Mesodermal cell (in vitro differentiated cells): ENCODE measurements at regions not wholly inside any gene's neighbourhood (a gene's known extent, or its start where the extent isn't known, plus 50 kb on each side); places are given as distances from the start of the nearest gene placed in this dataset.

Experiments
- H3K27ac ChIP-seq: 2 replicates; pipeline ENCODE4 v1.7.0; 2013; ENCODE audit warnings: mild to moderate bottlenecking, low read depth, low read length, moderate library complexity; ENCODE audit not compliant: severe bottlenecking
- H3K36me3 ChIP-seq: 2 replicates; pipeline ENCODE4 v1.7.1; 2013; ENCODE audit warnings: mild to moderate bottlenecking, low read length, moderate library complexity; ENCODE audit not compliant: control insufficient read depth, insufficient read depth
- H3K4me1 ChIP-seq: one replicate; pipeline ENCODE4 v1.7.1; 2013; ENCODE audit warnings: mild to moderate bottlenecking, low read length; ENCODE audit not compliant: insufficient read depth, control insufficient read depth, poor library complexity, severe bottlenecking
- H3K4me3 ChIP-seq: 2 replicates; pipeline ENCODE4 v1.7.0; 2013; ENCODE audit warnings: low read length, control low read depth, mild to moderate bottlenecking; ENCODE audit not compliant: insufficient read depth, poor library complexity, severe bottlenecking; ENCODE audit errors: extremely low read depth
- H3K9me3 ChIP-seq: 2 replicates; pipeline ENCODE4 v1.7.1; 2013; ENCODE audit warnings: mild to moderate bottlenecking, low read length, moderate library complexity; ENCODE audit not compliant: control insufficient read depth
- WGBS, 2 experiments: methylation state at CpG; one replicate each; pipeline ENCODE4 v1.1.5; 2013; ENCODE audit warnings: missing lambda C conversion rate in 2 of 2; ENCODE audit not compliant: insufficient coverage in 2 of 2; 5-methylcytosine and 5-hydroxymethylcytosine counted together

DNA sequence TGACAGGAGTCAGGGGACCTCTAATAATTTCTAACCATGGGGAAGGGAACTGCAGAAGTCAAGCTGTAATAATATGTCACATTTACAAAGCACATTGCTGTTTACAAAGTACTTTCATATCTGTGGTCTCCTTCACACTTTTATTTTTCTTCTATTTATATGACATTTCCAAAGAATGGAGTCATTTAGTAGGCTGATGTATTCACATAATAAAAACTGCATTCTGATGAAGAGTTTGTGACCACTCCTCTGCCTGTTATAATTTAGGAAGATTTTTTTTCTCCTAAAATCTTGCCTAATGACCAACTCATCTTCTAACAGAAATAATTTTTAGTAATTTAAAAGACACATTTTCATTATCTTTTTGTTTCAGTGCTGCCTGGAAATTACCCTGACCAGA is 272.2 kb upstream of the VEPH1 start:
- Histone ChIP-seq H3K36me3 (no peaks in the 10 kb centered on the region), H3K9me3 (no peaks in the 10 kb centered on the region), H3K4me3 (no peak overlapping the region), H3K27ac (no peak overlapping the region), H3K4me1 (no peaks in the 10 kb centered on the region)

DNA sequence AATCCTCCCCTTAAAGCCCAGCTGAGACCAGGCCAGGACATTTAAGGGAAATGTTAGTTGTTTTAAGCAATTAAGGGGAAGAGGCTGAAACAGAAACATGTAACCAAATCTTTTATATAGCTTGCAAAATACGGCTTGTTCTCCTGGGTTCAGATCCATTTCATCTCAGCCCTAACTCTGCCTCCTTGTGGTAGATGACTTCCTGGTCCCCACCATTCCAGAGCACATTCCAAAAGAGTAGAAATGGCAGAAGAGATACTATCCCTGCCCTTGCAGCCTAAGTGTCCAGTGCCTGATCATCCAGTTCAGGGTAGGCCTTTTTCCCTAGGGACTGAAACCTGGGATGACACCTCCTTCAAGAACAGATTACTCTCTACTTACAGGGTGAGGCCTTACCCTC is 266.2 kb upstream of the VEPH1 start:
- H3K4me3 ChIP-seq = no peak overlapping the region
- H3K9me3 ChIP-seq = no peaks in the 10 kb centered on the region
- no peaks in the 10 kb centered on the region for H3K4me1 ChIP-seq
- no peaks in the 10 kb centered on the region for H3K36me3 ChIP-seq
- no CpG with 5 or more reads among the region's 1 CpG for WGBS, 2 experiments
- H3K27ac ChIP-seq = no peak overlapping the region

DNA sequence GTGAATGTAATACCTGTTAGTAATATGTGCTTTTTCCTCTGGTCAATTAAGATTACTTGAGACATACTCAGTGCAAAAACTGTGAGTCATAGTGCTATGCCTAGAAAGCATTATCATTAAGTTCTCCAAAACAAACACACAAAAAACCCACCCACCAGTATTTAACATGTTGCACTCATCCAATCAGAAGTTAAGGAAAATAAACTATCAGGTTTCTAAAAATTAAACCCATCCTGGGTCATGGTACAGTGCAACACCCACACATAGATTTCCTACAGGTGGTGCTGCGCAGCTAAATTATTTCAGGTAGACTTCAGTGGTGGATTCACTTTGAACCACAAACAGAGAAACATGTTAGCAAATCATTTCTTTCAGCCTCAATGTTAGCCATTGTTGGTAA is 264.4 kb upstream of the VEPH1 start:
- WGBS, 2 experiments = no CpG with 5 or more reads among the region's 1 CpG
- Histone ChIP-seq H3K36me3 (no peaks in the 10 kb centered on the region), H3K27ac (no peak overlapping the region), H3K9me3 (no peaks in the 10 kb centered on the region), H3K4me3 (no peak overlapping the region), H3K4me1 (no peaks in the 10 kb centered on the region)

GRCh38 chr3:157763644-157764043 is 260.4 kb upstream of the VEPH1 start:
- no peak overlapping the region for H3K27ac ChIP-seq
- no peak overlapping the region for H3K4me3 ChIP-seq
- no peaks in the 10 kb centered on the region for H3K9me3 ChIP-seq
- H3K36me3 ChIP-seq = no peaks in the 10 kb centered on the region
- no peaks in the 10 kb centered on the region for H3K4me1 ChIP-seq

DNA sequence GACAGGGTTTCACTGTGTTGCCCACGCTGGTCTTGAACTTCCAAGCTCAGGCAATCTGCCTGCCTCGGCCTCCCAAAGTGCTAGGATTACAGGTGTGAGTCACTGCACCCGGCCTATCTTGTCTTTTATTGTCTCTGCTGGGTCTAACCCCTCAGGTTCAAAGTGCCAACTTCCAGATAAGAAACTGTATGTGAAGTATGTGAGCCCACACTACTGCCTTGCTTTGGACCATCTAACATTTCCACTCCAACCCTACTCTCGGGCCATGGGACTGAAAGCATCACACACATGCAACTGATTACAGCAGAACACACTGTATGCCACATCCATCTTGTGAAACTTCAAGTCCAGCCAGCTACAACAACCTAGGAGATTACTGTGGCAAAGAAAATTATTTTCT is 256.1 kb upstream of the VEPH1 start:
- Histone ChIP-seq H3K9me3 (no peaks in the 10 kb centered on the region), H3K36me3 (no peaks in the 10 kb centered on the region), H3K4me1 (no peaks in the 10 kb centered on the region), H3K27ac (no peak overlapping the region), H3K4me3 (no peak overlapping the region)
- WGBS, 2 experiments = 95 to 96% methylated on average over 3 to 4 of the region's 4 CpGs

GRCh38 chr3:157755233-157755632 is 252.0 kb upstream of the VEPH1 start:
- Histone ChIP-seq H3K4me1 (no peaks in the 10 kb centered on the region), H3K36me3 (no peaks in the 10 kb centered on the region), H3K9me3 (no peaks in the 10 kb centered on the region), H3K4me3 (no peak overlapping the region), H3K27ac (peak overlapping the region; percentile 70)
- 68 to 88% methylated on average over 4 of the region's 5 CpGs for WGBS, 2 experiments

DNA sequence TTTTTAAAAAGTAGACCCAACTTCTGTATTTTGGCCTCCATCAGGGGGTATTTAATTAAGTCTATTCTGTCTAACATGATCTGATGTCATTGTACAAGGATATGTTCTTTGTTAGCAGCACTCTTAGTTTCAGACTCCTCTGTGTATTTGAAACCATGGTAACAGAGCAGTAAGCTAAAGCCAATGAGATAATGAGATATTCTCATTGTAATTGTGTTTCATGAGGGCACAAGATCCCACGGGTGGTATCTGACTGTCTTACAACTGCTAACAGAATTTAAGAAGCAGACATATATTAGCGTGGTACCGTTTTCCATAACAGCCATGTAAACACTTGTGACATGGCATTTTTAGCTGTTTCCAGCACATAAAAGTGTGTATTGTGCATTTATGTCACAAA is 251.2 kb upstream of the VEPH1 start:
- Histone ChIP-seq H3K9me3 (no peaks in the 10 kb centered on the region), H3K4me3 (no peak overlapping the region), H3K27ac (peak overlapping the region; percentile 70), H3K36me3 (no peaks in the 10 kb centered on the region), H3K4me1 (no peaks in the 10 kb centered on the region)
- WGBS, 2 experiments = 100% methylated on average over 1 of the region's 3 CpGs; no CpG with 5 or more reads in 1 of the 2 experiments

DNA sequence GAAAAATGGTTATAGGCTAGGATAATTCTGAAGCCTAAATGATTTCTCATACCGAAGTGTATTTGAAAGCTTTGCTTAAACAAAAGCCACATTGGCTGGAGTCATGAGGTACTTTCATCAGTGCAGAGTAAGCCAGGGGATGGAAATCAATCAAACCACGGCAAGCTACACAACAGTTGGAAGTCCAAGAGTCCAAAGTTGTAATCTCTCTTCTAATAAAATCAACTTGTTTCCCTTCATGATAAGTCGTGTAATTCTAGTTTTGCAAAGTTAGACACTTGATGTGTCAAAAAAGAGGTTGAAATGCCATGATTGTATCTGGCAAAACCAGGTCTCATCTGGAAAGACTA is 250.5 kb upstream of the VEPH1 start:
- H3K27ac ChIP-seq = peak overlapping the region; percentile 70
- H3K4me3 ChIP-seq = no peak overlapping the region
- no peaks in the 10 kb centered on the region for H3K9me3 ChIP-seq
- 88% methylated on average over 1 of the region's 3 CpGs; no CpG with 5 or more reads in 1 of the 2 experiments for WGBS, 2 experiments
- H3K4me1 ChIP-seq = no peaks in the 10 kb centered on the region
- H3K36me3 ChIP-seq = no peaks in the 10 kb centered on the region

DNA sequence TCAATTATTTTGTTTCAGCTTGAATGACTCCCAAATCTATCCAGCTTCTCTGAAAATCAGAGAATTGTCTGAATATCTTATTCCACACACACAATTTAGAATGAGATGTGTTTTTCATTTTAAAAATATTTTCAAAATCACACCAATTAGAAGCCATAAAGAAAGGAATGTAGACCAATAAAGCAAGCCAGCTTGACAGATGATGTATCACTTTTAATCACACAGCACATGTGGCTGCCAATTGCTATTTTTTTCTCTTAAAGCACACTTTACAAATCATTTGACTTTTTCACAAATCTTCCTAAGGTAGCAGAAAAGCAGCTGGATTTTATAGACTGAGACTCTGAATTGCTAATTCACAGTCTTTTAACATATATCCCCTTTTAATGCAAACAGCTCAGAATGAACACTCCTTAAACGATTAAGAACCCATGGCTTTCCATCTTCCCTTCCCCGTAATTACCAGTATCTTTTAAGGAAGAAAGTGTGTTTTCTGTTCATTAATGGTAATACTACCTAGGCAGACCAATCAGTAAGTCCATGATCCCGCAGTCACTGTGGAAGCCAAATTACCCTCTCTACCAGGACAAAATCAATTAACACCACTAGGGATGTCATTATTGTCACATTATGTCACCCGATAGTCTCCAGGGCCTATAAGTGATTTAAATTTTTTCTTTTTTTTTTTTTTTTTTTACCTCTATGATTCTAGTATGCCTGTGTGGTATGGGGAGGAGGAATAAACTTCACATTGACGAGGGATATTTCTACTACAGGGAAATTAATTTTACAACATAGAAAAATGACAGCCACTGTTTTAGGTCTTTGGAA is 250.0 kb upstream of the VEPH1 start:
- Histone ChIP-seq H3K27ac (no peak overlapping the region), H3K4me3 (no peak overlapping the region), H3K4me1 (no peaks in the 10 kb centered on the region), H3K9me3 (no peaks in the 10 kb centered on the region), H3K36me3 (no peaks in the 10 kb centered on the region)
- WGBS, 2 experiments = 60% methylated on average over 1 of the region's 5 CpGs; no CpG with 5 or more reads in 1 of the 2 experiments

GRCh38 chr3:157752554-157752953 is 249.3 kb upstream of the VEPH1 start:
- H3K27ac ChIP-seq = no peak overlapping the region
- no peak overlapping the region for H3K4me3 ChIP-seq

DNA sequence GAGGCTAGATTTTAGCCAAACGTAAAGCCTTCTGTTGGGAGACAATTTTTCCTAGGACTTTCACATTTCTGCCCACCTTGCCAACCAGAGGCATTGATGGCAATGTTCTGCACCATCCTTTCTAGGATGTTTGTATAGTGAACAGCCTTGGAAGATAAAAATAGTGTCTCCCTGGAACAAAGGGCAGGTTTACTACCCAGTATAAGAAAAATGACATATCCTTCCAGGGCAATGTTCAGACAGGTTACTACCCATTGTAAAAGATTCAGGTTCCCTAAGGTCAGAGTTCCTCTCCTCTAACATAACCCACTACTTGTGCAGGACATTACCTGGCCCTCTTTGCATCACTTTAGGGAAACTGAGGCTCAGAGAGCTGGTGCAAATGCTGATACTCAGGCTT is 248.2 kb upstream of the VEPH1 start:
- WGBS, 2 experiments = no CpG with 5 or more reads among the region's 1 CpG
- H3K27ac ChIP-seq = no peak overlapping the region
- no peaks in the 10 kb centered on the region for H3K36me3 ChIP-seq
- H3K4me3 ChIP-seq = no peak overlapping the region
- no peaks in the 10 kb centered on the region for H3K4me1 ChIP-seq
- H3K9me3 ChIP-seq = no peaks in the 10 kb centered on the region

More at GRCh38 chr3:157752554-157752953, 249.3 kb upstream of the VEPH1 start:
- Histone ChIP-seq H3K4me1 (no peaks in the 10 kb centered on the region), H3K36me3 (no peaks in the 10 kb centered on the region), H3K9me3 (no peaks in the 10 kb centered on the region)
- 100% methylated on average over 1 of the region's 3 CpGs for WGBS, 2 experiments
